ENCODE measurements at regions not wholly inside any gene's neighbourhood (a gene's known extent, or its start where the extent isn't known, plus 50 kb on each side); places are given as distances from the start of the nearest gene placed in this dataset.
A peak's percentile ranks its signal among the peaks of the same experiment; 100 is the strongest.
"Not testable (repeated sequence)": the region's sequence is repeated elsewhere in the genome, so short reads cannot be mapped to it uniquely, and the experiment has no call there.

GRCh38 chr6:12621754-12622153 lies 94.8 kb upstream of the PHACTR1 start:
- DNase-seq (ENCODE audit: low spot score) = no peak

GRCh38 chr6:12622566-12622965 lies 94.0 kb upstream of the PHACTR1 start:
- no peak for DNase-seq (ENCODE audit: low spot score)

- no peak for DNase-seq (ENCODE audit: low spot score)
These were observed 92.3 kb upstream of the PHACTR1 start for GRCh38 chr6:12624142-12624837.

- DNase-seq (ENCODE audit: low spot score) = no peak
These were observed 89.5 kb upstream of the PHACTR1 start for GRCh38 chr6:12627053-12627452.

- DNase-seq (ENCODE audit: low spot score) = no peak
These were observed 88.2 kb upstream of the PHACTR1 start for GRCh38 chr6:12628327-12628726.

GRCh38 chr6:12633746-12634145 lies 82.8 kb upstream of the PHACTR1 start:
- not testable (repeated sequence) for DNase-seq (ENCODE audit: low spot score)

GRCh38 chr6:12635375-12635774 lies 81.2 kb upstream of the PHACTR1 start:
- no peak for DNase-seq (ENCODE audit: low spot score)

- DNase-seq (ENCODE audit: low spot score) = no peak
These were observed 80.8 kb upstream of the PHACTR1 start for GRCh38 chr6:12635813-12636212.

GRCh38 chr6:12636336-12636735 lies 80.2 kb upstream of the PHACTR1 start:
- DNase-seq (ENCODE audit: low spot score) = no peak

GRCh38 chr6:12637960-12638641 lies 78.5 kb upstream of the PHACTR1 start:
- peak; percentile 48 for DNase-seq (ENCODE audit: low spot score)

- DNase-seq (ENCODE audit: low spot score) = no peak
These were observed 76.1 kb upstream of the PHACTR1 start for GRCh38 chr6:12640438-12640837.

GRCh38 chr6:12641785-12642184 lies 74.8 kb upstream of the PHACTR1 start:
- DNase-seq (ENCODE audit: low spot score) = not testable (repeated sequence)

- no peak for DNase-seq (ENCODE audit: low spot score)
These were observed 70.6 kb upstream of the PHACTR1 start for GRCh38 chr6:12645941-12646340.

- no peak for DNase-seq (ENCODE audit: low spot score)
These were observed 68.4 kb upstream of the PHACTR1 start for GRCh38 chr6:12648171-12648570.

- no peak for DNase-seq (ENCODE audit: low spot score)
These were observed 67.2 kb upstream of the PHACTR1 start for GRCh38 chr6:12649325-12649724.

GRCh38 chr6:12653486-12653885 lies 63.1 kb upstream of the PHACTR1 start:
- DNase-seq (ENCODE audit: low spot score) = peak; percentile 5

- DNase-seq (ENCODE audit: low spot score) = no peak
These were observed 62.5 kb upstream of the PHACTR1 start for GRCh38 chr6:12654107-12654506.

GRCh38 chr6:12654514-12654913 lies 62.1 kb upstream of the PHACTR1 start:
- DNase-seq (ENCODE audit: low spot score) = no peak

- DNase-seq (ENCODE audit: low spot score) = no peak
These were observed 59.7 kb upstream of the PHACTR1 start for GRCh38 chr6:12656906-12657305.

- DNase-seq (ENCODE audit: low spot score) = no peak
These were observed 58.7 kb upstream of the PHACTR1 start for GRCh38 chr6:12657884-12658283.

GRCh38 chr6:12661432-12662089 lies 55.0 kb upstream of the PHACTR1 start:
- DNase-seq (ENCODE audit: low spot score) = no peak
